ENCODE measurements at regions not wholly inside any gene's neighbourhood (a gene's known extent, or its start where the extent isn't known, plus 50 kb on each side); places are given as distances from the start of the nearest gene placed in this dataset.

DNA sequence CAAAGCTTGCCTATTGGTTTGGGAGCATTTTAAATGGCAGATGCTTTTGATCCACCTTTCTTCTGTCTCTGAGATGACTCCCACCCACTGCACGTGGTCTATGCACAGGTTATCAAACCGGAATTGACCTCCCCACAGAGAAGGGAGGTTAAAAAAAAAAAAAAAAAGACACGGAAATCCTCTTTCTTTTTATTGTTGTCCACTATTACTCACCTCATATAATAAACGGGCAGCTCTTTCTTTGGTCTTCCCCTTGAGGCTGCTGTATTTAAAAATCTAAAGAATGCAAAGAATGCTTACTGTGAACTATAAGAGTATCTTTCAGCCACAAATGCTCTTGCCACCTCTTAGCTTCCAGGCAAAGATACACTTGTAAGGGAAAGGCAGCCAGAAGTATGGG is 329.7 kb downstream of the NDFIP2 start:
- DNase-seq (ENCODE audit: low spot score): no peak

DNA sequence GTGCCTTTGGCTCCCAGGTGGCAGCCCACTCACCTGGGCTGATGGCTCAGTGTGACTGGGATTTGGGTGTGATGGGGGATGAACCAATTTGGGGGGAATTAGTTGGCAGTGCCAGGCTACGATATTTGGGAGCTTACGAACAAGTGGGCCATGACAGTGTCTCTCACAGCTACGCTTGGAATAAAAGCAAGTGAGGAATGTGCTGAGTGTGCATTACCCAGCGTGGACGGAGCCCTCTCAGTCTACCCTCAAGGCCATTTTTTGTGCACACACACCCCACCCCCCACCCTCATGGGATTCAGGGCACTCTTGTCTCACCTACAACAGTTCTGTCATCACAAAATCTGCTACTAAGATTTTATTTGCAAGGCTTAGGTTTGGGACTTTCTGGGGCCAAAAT is 329.1 kb downstream of the NDFIP2 start:
- DNase-seq (ENCODE audit: low spot score): no peak

DNA sequence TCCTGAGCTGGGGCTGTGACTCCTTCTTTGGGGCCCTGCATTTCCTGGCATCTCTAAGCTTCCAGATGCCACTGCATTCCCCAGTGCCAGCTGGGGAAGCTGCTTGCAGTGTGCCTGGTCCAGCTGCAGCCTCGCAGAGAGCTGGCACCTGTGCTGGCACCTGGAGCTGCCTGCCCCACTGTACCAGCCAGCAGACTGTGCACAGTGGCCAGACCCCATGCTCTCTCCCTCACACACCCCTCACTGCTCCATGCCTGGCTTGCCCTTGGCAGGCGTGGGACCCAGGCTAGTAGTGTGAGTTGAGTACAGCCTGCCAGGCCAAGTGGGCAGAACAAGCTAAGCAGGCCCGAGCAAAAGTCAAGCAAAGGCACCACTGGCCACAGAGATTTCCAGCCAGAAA is 327.5 kb downstream of the NDFIP2 start:
- no peak for DNase-seq (ENCODE audit: low spot score)

DNA sequence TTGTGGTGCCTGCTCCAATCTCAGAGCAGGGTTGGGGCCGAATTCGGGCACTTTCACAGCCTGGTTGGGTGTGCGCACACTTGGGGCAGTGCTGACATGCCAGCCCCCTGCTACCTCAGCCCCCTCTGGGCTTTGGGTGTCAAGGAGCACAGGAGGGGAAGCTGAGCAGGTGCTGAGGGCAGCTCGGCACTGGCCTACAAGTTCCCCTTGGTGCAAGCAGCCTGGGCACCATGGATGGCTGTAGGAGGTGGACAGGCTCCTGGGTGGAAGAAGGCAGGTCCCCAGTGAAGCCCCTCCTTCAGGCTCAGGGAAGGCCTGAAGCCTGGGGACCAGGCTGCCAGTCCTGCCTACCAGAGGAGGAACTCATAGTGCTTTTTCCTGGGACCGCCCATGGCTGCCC is 326.6 kb downstream of the NDFIP2 start:
- DNase-seq (ENCODE audit: low spot score): no peak

DNA sequence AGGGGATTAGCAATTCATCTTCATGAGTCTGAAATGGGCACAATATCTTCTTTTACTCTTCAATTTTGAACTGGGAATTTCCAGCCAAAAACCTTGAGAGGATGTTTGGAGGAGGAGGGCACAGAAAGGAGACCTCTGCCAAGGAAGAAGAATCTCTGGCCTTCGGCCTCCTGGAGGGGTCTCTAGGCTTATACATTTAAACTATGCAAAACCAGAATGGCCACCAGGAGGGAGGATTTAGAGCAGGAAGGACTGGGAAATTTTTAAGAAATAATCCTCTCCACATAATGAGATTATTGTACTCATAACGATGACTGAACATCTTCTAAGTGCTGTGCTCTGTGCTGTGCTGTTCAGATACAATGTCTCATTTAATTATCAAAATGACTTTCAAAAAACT is 325.9 kb downstream of the NDFIP2 start:
- no peak for DNase-seq (ENCODE audit: low spot score)

DNA sequence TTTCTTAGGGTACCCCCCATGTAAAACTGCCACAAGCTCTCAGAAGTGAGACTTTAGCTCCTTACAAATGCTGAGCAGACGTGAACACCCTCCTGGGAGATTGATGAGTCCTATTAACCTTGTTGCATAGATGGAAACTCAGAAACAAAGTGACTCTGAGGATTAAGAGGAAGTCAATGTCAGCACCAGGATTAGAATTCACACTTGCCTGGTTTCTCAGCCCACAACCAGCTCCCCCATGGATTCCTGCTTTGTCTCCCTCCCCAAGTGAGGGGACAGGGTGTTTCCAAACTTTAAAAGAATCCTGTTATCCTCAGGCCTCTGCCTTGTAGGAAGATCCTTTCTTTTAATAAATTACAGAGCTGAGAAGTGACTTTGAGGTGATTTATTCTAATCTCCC is 324.4 kb downstream of the NDFIP2 start:
- no peak for DNase-seq (ENCODE audit: low spot score)

DNA sequence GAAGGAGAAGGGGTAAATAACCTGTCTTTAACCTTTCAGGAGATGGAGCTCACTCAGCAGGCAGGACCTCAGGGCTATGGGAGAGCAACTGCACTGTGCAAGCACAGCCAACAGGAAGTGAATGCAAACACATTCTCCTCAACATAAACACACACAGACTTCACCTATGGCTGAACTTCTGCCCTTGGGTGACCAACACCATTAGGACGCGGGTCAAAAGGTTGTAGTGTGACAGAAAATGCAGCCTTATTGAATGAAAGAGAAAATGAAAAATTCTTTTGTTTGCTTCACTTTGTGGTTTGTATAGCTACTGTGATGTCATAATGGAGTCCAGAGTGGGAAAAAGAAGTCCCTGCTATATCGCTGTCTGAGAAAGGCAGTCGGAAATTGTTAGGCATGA is 323.0 kb downstream of the NDFIP2 start:
- no peak for DNase-seq (ENCODE audit: low spot score)

DNA sequence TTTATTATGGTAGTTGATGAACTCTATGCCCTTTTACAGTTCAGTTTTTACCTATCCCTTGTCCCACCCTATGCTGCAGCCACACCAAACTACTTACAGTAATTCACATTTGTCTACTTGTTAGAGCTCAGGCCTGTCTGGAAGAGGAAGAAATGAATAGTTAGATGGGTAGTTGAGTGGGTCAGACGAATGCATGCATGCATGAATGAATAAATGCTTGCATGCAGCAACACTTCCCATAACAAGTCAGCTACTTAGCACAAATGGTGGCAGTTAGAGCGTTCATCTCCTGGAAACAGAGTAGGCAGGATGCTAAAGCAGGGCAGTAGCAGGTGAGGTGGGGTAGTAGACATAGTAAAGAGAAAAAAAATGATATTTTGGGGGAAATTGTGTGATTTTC is 322.3 kb downstream of the NDFIP2 start:
- no peak for DNase-seq (ENCODE audit: low spot score)

DNA sequence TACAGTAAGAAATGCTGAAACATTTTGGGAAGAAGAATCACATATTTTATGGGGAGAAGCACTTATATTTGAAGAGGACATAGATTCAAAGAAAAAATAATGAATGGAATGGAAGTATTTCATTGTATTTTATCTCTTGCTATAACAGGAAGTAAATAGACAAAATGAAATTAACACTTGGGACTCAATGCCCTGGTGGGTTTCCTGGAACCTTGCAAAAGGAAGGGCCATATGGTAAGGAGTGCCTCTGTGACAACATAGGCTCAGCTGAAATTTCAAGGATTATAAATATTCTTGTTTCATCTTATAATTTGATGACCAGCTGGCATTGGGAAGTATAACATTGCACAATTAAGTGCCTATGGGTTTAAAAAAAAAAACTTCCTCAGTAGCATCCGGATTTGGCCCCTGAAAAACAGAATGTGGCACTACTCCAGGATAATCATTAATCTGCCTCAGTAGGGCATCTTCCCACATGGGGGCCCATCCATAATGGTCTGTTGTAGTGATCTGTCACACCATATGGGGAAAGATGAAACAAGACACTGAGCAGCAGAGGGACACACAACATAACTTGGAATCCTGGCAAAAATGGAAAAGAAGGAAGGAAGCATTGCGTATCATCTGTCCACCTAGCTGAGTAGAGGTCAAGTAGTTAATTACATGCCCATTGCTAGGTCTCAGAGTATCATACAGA is 321.6 kb downstream of the NDFIP2 start:
- DNase-seq (ENCODE audit: low spot score): no peak

DNA sequence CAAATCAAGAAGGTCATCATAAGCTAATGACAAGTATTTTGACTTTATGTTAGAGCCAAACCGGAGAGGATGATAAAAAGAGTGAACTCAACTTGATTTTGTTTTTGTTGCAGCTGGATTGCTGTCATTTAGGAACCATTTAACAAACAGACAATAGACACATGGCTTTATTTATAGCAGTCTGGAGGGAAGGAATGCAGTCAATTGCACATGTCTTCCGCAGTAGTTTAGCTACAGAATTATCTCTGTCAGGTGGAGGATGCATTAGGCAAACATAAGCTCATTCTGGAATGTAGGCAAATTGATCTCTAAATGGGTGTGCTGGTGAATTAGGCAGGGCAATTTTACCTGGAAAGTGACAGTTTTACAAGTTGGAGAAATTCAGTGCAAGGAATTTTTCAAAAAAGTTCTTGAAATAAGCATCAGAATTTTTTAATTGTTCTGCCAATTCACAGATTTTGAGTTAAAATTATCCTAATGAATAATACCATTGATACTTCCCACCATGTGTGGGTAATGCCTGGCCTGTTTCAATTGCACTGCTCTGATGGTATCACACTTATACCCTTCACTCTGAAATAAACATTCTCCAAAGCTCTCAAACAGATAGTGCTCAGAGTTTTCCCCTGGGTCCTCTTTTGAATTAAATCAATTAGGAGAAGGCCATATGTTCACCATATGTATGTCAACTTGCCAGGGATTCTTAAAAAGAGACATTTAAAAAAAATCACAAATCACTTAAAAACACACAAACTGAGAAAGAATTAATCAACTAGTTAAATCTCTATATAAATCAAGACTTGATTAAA is 318.3 kb downstream of the NDFIP2 start:
- no peak for DNase-seq (ENCODE audit: low spot score)

DNA sequence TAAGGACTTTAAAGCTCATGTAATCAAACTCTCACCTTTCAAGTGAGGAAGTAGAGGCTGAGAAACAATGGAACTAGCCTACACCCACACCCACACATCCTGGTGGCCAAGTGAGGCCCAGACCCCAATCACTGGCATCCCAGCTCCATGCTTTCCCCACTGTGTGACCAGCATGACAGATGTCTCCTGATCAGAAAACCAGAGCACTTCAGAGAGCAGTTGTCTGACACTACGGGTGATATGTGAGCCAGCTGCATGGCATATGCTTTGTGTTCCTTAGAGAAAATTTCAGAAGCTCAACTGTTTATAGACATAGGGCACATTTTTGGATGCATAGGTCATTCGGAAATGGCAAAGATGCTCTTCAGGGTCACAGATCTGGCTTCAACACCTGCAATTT is 315.2 kb downstream of the NDFIP2 start:
- no peak for DNase-seq (ENCODE audit: low spot score)

DNA sequence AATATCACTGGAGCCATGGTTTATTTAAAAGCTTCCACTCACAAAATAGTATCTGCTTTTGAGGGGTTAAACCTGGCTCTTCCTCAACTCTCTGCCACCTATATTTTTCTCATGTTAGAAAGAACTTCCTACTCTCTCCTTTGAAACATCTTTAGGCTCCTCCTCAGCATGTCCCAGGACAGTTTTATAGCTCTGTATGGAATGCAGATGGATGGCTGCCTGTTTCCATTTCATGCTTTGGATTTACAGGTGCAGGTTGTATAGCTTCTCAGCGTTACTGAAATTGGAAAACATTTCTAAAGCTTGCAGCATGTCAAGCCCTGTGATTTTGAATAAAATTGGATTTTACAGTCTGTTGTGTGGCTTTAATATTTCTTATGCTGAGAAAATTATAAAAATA is 314.0 kb downstream of the NDFIP2 start:
- DNase-seq (ENCODE audit: low spot score): no peak

DNA sequence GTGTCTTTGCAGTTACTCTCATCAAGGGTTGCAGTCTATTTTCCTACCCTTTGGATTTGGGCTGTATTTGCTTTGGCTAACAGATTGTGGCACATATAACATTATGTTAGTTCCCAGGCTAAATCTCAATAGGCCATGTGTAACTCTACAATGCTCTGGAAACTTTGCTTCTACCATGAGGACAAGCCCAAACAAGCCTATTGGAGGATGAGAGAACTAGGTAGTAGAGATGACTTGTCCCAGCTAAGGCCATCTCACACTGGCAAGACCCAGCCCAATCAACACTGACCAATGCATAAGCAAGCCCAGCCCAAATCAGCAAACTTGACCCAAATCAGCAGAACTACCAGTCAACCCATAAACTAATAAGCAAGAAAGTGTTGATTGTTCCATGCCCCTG is 311.8 kb downstream of the NDFIP2 start:
- DNase-seq (ENCODE audit: low spot score): no peak

DNA sequence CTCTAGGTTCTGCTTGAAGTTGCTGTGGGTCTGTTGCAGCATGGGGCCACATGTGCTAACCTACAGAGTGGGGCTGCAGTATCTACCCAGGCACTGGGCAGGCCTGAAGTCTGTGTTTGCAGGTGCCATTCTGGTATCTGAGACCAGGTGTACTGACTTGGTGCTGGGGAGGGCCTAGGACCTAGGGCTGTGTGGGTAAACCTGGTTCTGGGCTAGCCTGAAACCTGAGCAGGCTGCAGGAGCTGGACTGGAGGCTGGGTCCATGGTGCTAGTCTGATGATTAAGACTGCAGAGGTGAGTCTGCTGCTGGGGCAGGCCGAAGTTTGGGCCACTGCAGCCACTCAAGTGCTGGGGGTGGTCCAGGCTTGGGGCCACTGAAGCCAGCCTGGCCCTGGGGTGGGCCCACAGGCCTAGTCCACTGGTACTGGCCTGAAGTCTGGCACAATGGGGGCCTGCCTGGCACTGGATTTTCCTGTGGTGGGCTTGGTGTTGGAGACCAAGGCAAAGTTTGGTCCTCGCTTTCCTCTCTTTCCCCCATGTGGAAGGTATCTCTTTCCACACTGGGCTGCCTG is 310.6 kb downstream of the NDFIP2 start:
- DNase-seq (ENCODE audit: low spot score): no peak

DNA sequence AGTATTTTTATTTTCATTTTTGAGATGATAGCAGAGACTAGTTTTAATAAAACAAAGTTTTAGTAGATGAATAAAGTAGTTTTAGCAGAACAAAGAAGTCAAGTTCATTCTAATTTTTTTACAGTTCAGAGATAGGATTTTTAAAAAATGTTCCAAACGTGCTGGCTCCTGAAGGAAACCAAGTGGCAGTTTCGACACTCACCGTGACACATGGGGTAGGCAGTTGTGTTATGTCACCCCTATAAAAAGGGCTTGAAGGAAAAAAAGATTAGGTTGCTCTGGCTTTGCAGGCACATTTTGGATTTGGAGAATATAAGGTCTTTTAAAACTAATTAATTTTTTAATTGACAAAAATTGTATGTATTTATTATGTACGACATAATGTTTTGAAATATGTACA is 305.2 kb downstream of the NDFIP2 start:
- no peak for DNase-seq (ENCODE audit: low spot score)

DNA sequence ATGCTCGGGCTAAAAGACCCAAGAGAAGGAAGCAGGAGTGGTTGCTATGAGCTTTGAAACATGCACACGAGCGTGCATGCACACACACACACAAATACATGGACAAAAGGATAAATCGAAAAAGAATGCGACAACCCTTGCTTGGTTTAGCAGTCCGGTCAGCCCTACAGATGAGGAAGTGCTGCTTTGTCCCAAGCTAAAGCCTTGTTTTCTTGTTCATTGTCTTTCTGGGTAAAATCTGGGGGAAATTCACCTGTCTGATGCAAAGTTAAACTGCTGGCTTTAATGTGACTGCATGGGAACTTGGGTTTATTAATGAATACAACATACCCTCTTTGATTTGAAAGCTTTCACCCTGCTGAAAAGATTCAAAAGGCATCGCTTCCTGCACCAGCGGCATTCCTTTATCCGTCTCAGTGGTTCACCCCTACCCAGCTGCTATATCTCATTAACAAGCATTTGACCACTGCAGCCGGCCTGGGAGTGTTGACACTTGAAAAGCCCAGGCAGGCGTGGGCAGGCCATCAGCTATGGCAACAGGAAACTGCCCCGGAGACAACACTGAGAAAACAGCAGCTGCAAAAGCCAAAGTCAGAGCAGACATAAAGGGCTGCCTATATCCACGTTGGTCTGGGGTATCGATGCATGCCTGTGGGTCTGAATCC is 301.7 kb downstream of the NDFIP2 start:
- DNase-seq (ENCODE audit: low spot score): no peak

DNA sequence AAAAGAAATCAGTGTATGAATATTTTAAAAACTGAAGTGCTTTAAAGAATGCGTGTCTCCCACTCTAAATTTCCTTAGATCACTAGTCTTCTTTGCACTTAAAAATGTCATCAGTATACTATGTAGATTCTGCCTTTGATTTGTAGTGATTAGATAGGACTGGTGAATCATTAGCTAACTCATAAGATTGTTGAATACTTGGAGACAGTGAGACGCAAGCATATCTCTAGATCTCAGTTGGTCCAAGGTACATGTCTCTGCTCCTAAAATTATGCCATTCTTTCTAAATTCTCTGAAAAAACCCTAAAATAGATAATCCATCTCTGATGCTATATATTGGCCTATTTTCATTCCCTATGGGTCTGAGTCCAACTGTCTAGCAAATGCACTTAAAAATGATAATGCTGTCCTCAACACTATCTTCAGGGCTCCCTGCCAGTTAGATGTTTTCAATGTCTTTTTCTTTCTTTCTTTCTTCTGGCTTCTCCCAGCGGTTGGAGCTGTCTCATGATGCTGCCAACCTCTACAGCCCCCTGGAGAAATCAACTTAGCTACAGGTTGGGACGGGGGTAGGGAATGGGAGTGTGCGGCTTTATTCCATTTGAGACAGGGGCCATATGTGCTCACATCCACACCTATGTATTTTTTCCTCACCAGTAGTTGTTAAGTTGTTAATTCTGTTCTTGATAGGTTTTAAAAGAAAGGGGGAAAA is 301.0 kb downstream of the NDFIP2 start:
- DNase-seq (ENCODE audit: low spot score): no peak

DNA sequence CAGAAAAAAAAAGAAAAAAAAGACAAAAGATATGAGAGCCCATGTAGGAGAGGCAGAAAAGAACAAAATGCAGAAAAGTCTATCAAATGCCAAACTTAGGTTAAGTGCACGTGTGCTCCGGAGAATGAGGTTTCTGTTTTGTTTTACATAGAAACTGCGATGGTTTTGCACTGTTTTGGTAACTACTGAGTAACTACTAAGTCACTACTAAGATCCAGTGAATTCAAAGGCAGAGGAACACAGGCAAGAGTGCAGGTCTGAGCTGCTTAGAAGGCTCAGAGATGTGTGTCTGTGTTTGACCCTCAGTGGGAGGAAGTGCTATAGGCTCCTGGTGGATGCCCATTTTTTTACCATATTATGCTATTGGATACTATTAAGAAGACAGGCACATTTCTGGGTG is 299.3 kb downstream of the NDFIP2 start:
- DNase-seq (ENCODE audit: low spot score): no peak

DNA sequence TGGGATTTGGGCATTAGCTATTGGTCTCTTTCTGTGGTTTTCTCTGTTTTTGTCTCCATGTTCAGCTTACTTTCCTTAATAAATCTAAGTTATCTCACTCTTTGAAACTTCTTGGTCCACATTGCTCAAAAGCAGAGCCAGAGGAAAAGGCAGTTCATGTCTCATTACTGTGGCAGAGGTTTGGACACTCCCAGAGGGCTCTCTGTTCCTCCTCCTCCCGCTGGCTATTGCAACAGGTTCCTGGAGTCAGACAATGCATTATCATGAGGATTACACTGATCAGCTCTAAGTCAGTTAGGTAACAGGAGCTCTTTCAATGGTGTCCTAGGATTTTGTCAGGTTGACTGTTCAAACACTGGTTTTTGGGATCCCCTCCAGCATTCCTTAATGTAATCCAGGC is 298.8 kb downstream of the NDFIP2 start:
- DNase-seq (ENCODE audit: low spot score): no peak

DNA sequence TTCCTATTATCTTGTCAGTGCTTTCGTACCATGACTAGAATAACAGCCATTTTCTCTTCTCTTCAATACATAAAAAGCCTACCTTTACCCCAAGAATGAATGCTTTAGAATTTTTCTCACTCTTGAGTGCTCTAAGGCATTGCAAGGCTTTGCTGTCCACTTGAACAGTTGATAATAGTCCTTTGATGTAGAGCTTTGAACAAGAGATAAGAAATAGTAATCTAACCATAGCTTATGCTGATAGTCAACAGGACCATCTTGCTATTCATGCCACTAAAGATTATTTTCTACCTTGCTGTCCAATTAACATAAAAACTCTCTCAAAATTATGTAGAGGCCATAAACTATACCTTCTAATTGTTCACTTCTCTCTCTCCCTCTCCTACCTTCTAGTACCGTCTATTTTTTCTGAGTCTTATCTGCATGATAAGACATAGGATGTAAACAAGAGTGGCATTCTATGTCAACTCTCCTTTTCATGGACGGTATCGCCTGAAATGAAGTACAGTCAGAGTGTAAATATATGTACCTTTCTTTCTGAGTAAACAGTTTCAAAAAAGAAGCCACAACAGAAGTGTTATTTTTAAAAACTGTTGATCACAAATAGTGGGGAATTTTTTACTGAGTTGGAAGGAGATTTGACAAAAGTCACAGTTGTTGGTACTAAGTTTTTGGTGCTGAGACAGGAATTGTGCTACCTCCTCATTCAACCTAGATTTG is 297.9 kb downstream of the NDFIP2 start:
- no peak for DNase-seq (ENCODE audit: low spot score)

DNA sequence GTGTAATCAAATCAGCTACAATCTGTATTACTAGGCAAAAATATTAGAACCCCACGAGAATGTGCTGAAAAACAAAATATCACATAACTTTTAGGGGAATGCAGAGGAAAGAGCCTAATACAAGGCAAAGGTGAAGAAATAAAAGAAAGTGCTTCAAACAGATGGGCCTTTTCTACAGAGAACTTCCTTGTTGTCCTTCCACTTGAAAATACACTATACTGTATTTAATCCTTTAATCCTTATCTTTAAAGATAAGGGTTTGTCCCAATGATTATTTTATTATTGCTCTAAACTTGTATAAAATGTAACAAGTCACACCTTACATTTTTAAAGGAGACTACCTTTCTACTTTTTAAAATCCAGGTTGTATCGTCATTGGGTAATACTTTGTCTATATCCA is 296.5 kb downstream of the NDFIP2 start:
- no peak for DNase-seq (ENCODE audit: low spot score)

Data from hematopoietic multipotent progenitor cell treated with erythropoietin and hydrocortisone succinate and interleukin-3 and kit ligand, for 17 days (in vitro differentiated cells).